BLaER1 (cell line): ENCODE measurements at regions not wholly inside any gene's neighbourhood (a gene's known extent, or its start where the extent isn't known, plus 50 kb on each side); places are given as distances from the start of the nearest gene placed in this dataset.

Experiments used
- H3K27ac ChIP-seq: shearing (Covaris generic); formaldehyde crosslinking; 2 replicates; pipeline ENCODE4 v1.8.1; 2022
- H3K27me3 ChIP-seq: shearing (Covaris generic); formaldehyde crosslinking; 2 replicates; pipeline ENCODE4 v1.8.1; 2022
- H3K36me3 ChIP-seq: shearing (Covaris generic); formaldehyde crosslinking; 2 replicates; pipeline ENCODE4 v1.8.1; 2022
- H3K4me1 ChIP-seq: shearing (Covaris generic); formaldehyde crosslinking; 2 replicates; pipeline ENCODE4 v1.8.1; 2022
- H3K4me2 ChIP-seq: shearing (Covaris generic); formaldehyde crosslinking; 2 replicates; pipeline ENCODE4 v1.8.1; 2022
- H3K4me3 ChIP-seq: shearing (Covaris generic); formaldehyde crosslinking; 2 replicates; pipeline ENCODE4 v1.8.1; 2022
- H3K9ac ChIP-seq: shearing (Covaris generic); formaldehyde crosslinking; 2 replicates; pipeline ENCODE4 v1.8.1; 2022
- H3K9me3 ChIP-seq: shearing (Covaris generic); formaldehyde crosslinking; 2 replicates; pipeline ENCODE4 v1.8.1; 2022
- H4K20me1 ChIP-seq: shearing (Covaris generic); formaldehyde crosslinking; 2 replicates; pipeline ENCODE4 v1.8.1; 2022
- Cebpa-rat ChIP-seq: shearing (Covaris generic); IDR thresholded peaks from 2 replicates; pipeline ENCODE4 v1.8.1; 2022

GRCh38 chr10:47099474-47099873 is 188.2 kb downstream of the PTPN20 start:
- Histone ChIP-seq H3K27ac (no peak overlapping the region), H3K27me3 (0 out of 2 replicates have a peak, but pooled peaks cover 3% of the 10 kb centered on the region), H3K4me3 (no peak overlapping the region), H4K20me1 (no peaks in the 10 kb centered on the region), H3K36me3 (no peaks in the 10 kb centered on the region), H3K9ac (no peak overlapping the region), H3K4me1 (peaks cover 35% of the 10 kb centered on the region), H3K4me2 (no peak overlapping the region; the same call in 1 of the 2 replicates), H3K9me3 (peaks cover 7% of the 10 kb centered on the region)
- no peak for TF ChIP-seq Cebpa-rat

DNA sequence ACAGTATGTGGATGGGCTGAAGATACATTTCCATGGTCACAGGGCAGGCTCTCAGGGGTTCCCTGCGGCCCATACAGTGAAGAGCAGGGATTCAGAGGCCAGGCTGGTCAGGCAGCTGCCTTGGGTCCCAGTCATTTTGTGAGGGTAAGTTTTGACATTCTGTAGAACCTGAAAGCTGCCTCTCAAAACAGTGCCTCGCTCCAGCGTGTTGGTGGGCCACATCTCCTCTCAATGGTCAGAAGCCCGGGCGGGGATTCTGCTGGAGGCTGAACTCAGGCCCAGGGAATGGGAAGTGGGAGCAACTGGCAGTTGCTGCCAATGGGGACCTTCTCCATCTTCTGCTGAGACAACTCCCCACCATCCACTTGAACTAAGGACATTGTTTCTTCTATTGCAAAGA is 190.0 kb downstream of the PTPN20 start:
- Histone ChIP-seq H3K9me3 (peaks cover 7% of the 10 kb centered on the region), H3K4me1 (peaks cover 49% of the 10 kb centered on the region), H3K27me3 (0 out of 2 replicates have a peak, but pooled peaks cover 3% of the 10 kb centered on the region), H4K20me1 (no peaks in the 10 kb centered on the region), H3K36me3 (no peaks in the 10 kb centered on the region), H3K27ac (no peak overlapping the region), H3K4me2 (peak overlapping the region; percentile 47), H3K9ac (no peak overlapping the region), H3K4me3 (no peak overlapping the region)
- TF ChIP-seq Cebpa-rat, result no peak

DNA sequence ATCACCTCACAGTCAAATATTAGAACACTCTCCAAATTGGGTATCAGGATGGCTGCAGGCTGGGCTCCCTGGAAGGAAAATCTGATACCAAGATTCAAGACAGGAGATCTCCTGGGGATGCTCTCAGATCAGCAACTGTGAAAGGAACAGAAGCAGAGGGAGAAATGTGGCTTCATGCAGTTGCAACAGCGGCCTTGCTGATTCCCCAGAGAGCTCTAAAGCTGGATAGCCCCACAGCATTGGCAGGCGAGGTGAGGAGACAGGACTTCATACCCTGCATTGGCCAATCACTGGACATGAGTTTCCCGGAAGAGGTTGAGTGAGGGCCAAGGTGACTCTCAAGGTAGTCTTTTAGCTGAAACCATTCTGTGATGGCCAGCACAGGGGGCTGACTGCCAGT is 190.6 kb downstream of the PTPN20 start:
- H3K9ac ChIP-seq, result no peak overlapping the region
- H3K4me2 ChIP-seq, result peak overlapping the region; percentile 47
- H3K4me1 ChIP-seq, result peaks cover 55% of the 10 kb centered on the region

DNA sequence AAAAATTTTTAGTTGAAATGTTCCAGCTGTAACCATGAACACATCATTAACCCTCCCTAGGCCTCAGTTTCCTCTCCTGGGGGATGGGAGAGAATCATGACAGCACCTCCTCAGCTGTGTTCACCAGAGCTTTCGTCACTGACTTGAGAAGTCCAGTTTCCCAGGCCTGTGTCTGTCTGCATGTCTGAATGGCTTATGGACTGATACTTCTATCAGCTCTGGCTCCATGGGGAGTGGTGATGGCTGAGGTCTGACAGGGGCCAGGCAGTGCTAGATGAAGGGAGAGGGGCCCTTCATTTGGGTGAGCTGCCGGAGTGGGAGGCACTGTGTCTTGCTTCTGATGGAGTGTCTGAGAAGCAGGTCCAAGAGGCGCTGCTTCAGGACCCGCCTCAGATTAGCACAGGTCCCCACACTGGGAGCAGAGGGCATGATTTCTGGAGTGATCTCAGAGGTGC is 192.9 kb downstream of the PTPN20 start:
- Histone ChIP-seq H3K27me3 (0 out of 2 replicates have a peak, but pooled peaks cover 3% of the 10 kb centered on the region), H4K20me1 (no peaks in the 10 kb centered on the region), H3K9ac (no peak overlapping the region), H3K4me2 (peak overlapping the region; percentile 67), H3K36me3 (no peaks in the 10 kb centered on the region), H3K27ac (no peak overlapping the region), H3K9me3 (peaks cover 7% of the 10 kb centered on the region), H3K4me3 (no peak overlapping the region), H3K4me1 (peaks cover 64% of the 10 kb centered on the region)
- no peak for TF ChIP-seq Cebpa-rat

More for the DNA sequence above, 190.6 kb downstream of the PTPN20 start:
- 0 out of 2 replicates have a peak, but pooled peaks cover 3% of the 10 kb centered on the region for H3K27me3 ChIP-seq
- H3K4me3 ChIP-seq, result no peak overlapping the region
- H3K36me3 ChIP-seq, result no peaks in the 10 kb centered on the region
- no peaks in the 10 kb centered on the region for H4K20me1 ChIP-seq
- no peak; the same call in 1 of the 2 replicates for TF ChIP-seq Cebpa-rat
- no peak overlapping the region for H3K27ac ChIP-seq
- peaks cover 7% of the 10 kb centered on the region for H3K9me3 ChIP-seq

DNA sequence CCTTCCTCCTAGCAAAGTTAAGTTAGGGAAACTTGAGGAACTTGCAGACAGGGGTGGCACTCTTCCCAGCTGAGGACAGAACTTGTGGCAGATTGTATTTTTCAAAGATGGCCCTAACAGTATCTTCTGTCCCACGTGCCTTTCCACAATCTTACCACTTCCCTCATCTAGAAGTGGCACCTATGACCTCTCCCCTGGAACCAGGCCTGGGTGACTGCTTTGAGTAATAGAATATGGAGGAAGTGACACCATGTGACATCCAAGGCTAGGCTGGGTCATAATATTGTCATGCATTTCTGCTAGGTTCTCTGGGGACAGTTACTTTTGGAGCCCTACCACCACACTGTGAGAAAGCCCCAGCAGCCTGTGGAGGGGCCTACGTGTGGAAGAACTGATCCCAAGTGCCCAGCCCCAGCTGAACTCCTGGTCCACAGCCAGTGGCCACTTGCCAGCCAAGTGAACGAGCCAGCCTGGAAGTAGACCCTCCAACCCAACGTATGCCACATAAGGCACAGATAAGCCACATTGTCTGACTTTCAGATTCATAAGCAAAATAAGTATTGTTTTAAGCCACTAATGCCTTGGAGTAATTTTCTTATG is 193.7 kb downstream of the PTPN20 start:
- Histone ChIP-seq H3K36me3 (no peaks in the 10 kb centered on the region), H3K9me3 (peaks cover 7% of the 10 kb centered on the region), H3K4me1 (peaks cover 61% of the 10 kb centered on the region), H3K27me3 (no peaks in the 10 kb centered on the region), H4K20me1 (no peaks in the 10 kb centered on the region), H3K27ac (no peak overlapping the region), H3K4me3 (no peak overlapping the region), H3K4me2 (peak overlapping the region; percentile 67), H3K9ac (no peak overlapping the region)
- TF ChIP-seq Cebpa-rat, result no peak

DNA sequence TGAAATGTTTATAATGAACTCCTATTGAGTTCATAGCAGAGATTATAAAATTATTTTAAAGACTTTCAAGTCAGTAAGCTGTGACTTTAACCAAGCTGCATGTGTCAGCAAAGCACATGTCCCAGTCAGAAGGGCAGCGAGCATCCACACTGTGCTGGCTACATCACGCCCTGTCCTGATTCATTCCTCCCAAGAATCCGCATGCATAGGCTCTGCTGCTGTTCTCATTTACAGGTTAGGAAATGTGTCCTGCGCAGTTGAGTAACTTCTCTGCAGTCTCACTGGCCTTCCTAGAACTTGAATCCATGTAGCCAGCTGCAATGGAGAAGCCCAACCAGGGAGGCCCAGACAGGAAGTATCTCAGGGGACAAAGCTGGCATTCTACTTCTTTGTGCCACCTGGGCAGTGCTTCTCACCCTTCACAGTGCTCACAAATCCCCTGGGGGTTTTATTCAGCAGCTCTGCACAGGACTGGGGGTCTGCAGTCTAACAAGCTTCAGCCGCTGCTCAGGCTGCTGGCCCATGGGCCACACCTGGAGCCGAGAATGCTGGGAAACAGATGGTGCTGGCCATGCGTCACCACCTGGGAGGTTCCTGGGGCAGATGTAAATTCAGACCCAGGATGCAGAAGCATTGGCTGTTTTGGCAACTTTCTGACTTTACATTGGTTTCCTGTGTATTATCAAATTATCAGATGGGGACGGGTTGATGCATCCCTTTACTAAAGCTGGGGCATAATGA is 192.8 kb upstream of the GDF10 start:
- Histone ChIP-seq H4K20me1 (no peaks in the 10 kb centered on the region), H3K4me3 (no peak overlapping the region), H3K27me3 (no peaks in the 10 kb centered on the region), H3K36me3 (no peaks in the 10 kb centered on the region), H3K4me1 (peaks cover 54% of the 10 kb centered on the region), H3K27ac (no peak overlapping the region), H3K9ac (no peak overlapping the region), H3K9me3 (peaks cover 7% of the 10 kb centered on the region), H3K4me2 (peak overlapping the region; percentile 67)
- TF ChIP-seq Cebpa-rat, result no peak

- H3K27me3 ChIP-seq, result no peaks in the 10 kb centered on the region
- H3K27ac ChIP-seq, result no peak overlapping the region
- no peaks in the 10 kb centered on the region for H3K9me3 ChIP-seq
- TF ChIP-seq Cebpa-rat, result no peak
- no peak overlapping the region for H3K4me2 ChIP-seq
- no peak overlapping the region for H3K4me3 ChIP-seq
- H3K9ac ChIP-seq, result no peak overlapping the region
- no peaks in the 10 kb centered on the region for H4K20me1 ChIP-seq
- no peaks in the 10 kb centered on the region for H3K36me3 ChIP-seq
- H3K4me1 ChIP-seq, result peaks cover 38% of the 10 kb centered on the region
These were observed 190.1 kb upstream of the GDF10 start for GRCh38 chr10:47109906-47110305.

GRCh38 chr10:47111329-47111862 is 188.6 kb upstream of the GDF10 start:
- TF ChIP-seq Cebpa-rat, result no peak
- H3K36me3 ChIP-seq, result no peaks in the 10 kb centered on the region
- peaks cover 23% of the 10 kb centered on the region for H3K4me1 ChIP-seq
- no peak overlapping the region for H3K27ac ChIP-seq
- peak overlapping the region; percentile 18 for H3K4me2 ChIP-seq
- H3K27me3 ChIP-seq, result no peaks in the 10 kb centered on the region
- no peaks in the 10 kb centered on the region for H3K9me3 ChIP-seq
- H3K9ac ChIP-seq, result no peak overlapping the region
- no peak overlapping the region for H3K4me3 ChIP-seq
- H4K20me1 ChIP-seq, result no peaks in the 10 kb centered on the region

DNA sequence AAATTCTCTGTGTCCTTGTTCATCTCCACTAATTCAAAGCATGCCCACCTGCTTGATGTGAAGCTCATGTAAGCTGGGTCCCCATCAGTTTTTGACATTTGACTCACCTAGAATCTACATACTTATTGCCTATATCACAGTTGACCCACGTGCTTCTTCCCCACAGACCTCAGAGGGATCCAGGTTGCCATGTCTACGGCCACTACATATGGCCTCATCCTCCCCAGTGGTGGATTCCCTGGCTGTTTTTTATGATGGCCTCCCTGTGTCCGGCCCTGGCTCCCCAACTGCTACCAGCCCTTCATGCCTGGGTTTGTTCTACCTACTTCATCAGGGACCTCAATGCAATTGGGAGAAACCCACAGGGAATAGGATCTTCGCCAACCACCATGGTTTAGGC is 187.4 kb upstream of the GDF10 start:
- no peak for TF ChIP-seq Cebpa-rat
- Histone ChIP-seq H3K27me3 (no peaks in the 10 kb centered on the region), H3K4me1 (peaks cover 11% of the 10 kb centered on the region)

GRCh38 chr10:47113907-47114500 is 186.0 kb upstream of the GDF10 start:
- no peaks in the 10 kb centered on the region for H4K20me1 ChIP-seq
- no peak overlapping the region for H3K4me3 ChIP-seq
- TF ChIP-seq Cebpa-rat, result no peak
- H3K4me2 ChIP-seq, result no peak overlapping the region
- H3K4me1 ChIP-seq, result peaks cover 6% of the 10 kb centered on the region
- no peaks in the 10 kb centered on the region for H3K36me3 ChIP-seq
- no peak overlapping the region for H3K27ac ChIP-seq
- H3K9ac ChIP-seq, result no peak overlapping the region
- no peaks in the 10 kb centered on the region for H3K9me3 ChIP-seq
- no peaks in the 10 kb centered on the region for H3K27me3 ChIP-seq

More for the DNA sequence above, 187.4 kb upstream of the GDF10 start:
- H3K9ac ChIP-seq, result no peak overlapping the region
- no peak overlapping the region for H3K27ac ChIP-seq
- no peaks in the 10 kb centered on the region for H3K36me3 ChIP-seq
- H3K4me3 ChIP-seq, result no peak overlapping the region
- no peaks in the 10 kb centered on the region for H4K20me1 ChIP-seq
- no peaks in the 10 kb centered on the region for H3K9me3 ChIP-seq
- H3K4me2 ChIP-seq, result no peak overlapping the region
